Sigmoid colon (tissue), 6 donors: ENCODE measurements at regions not wholly inside any gene's neighbourhood (a gene's known extent, or its start where the extent isn't known, plus 50 kb on each side); places are given as distances from the start of the nearest gene placed in this dataset.

Experiments used
- DNase-seq: peaks from one replicate; pipeline ENCODE4 v3.0.0-alpha.2; 2019
- H3K27ac ChIP-seq, 4 donors: fragments of 200-600 bp; sonication (generic); one replicate each; pipeline ENCODE4 v1.5.1; 2016 to 2019; ENCODE audit warnings: mild to moderate bottlenecking in 1 of 4
- H3K27me3 ChIP-seq, 3 donors: fragments of 200-600 bp; sonication (generic); one replicate each; pipeline ENCODE4 v1.5.1; 2019; ENCODE audit warnings: mild to moderate bottlenecking in 1 of 3
- H3K36me3 ChIP-seq, 4 donors: fragments of 200-600 bp; sonication (generic); one replicate each; pipeline ENCODE4 v1.5.1; 2016 to 2019
- H3K4me1 ChIP-seq, 4 donors: fragments of 200-600 bp; sonication (generic); one replicate each; pipeline ENCODE4 v1.5.1; 2017 to 2019
- H3K4me3 ChIP-seq, 4 donors: fragments of 200-600 bp; sonication (generic); one replicate each; pipeline ENCODE4 v1.5.1; 2017 to 2019; ENCODE audit warnings: mild to moderate bottlenecking in 2 of 4, moderate library complexity in 1 of 4
- H3K9me3 ChIP-seq, 4 donors: fragments of 200-600 bp in 3 of 4; sonication (generic) in 3 of 4; one replicate each; pipeline versions ENCODE4 v1.5.1 to v1.6.1; 2013 to 2019
- EP300 ChIP-seq, 4 donors: sonication (generic); formaldehyde crosslinking; IDR thresholded peaks; one replicate each; pipeline ENCODE4 v1.6.1; 2017; ENCODE audit warnings: antibody characterized with exemption in 4 of 4
- POLR2A ChIP-seq, 2 donors: fragments of 450-650 bp; IDR thresholded peaks; one replicate each; pipeline ENCODE4 v1.6.1; 2016; ENCODE audit warnings: antibody characterized with exemption in 2 of 2, mild to moderate bottlenecking in 2 of 2, moderate library complexity in 2 of 2
- POLR2AphosphoS5 ChIP-seq, 4 donors: sonication (generic); formaldehyde crosslinking; IDR thresholded peaks; one replicate each; pipeline ENCODE4 v1.6.1; 2017; ENCODE audit warnings: antibody characterized with exemption in 4 of 4
- WGBS, 2 donors: extraction: QIAGEN DNeasy Blood & Tissue Kit; methylation state at CpG; one replicate each; pipeline ENCODE4 v1.1.7; 2013; 5-methylcytosine and 5-hydroxymethylcytosine counted together
- intact Hi-C: fragments of 100-400 bp; cut with DNase I; formaldehyde crosslinking; loops from one replicate; pipeline ENCODE4 v1.15.1; 2023
- TF ChIP-seq, protein P1 (sequence below), 4 experiments: fragments of 450-650 bp in 3 of 4; fragments of 200-600 bp in 1 of 4; IDR thresholded peaks; one replicate each; pipeline ENCODE4 v1.5.1; 2016 to 2019; ENCODE audit warnings: antibody characterized with exemption in 4 of 4, mild to moderate bottlenecking in 3 of 4, moderate library complexity in 2 of 4
- donor health status: healthy with polysubstance abuse.
- donor health status: healthy.

DNA sequence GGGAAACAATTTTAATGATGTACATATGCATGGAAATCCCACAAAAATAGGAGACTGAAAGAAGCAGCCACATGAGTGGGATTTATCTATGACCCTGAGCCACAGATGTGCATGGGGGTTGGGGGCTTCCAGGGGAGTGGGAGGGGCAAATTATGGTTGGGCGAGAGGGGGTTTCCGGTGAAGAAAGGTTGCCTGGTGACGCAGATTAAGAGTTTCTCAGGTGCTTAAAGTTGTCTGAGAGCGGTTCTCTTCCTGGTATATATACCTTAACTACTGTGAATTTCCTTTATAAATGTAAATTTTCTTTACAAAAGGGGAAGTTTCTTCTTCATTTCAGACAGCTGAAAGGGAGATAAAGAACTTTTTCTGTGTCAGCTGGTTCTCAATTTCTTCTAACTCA, 273.6 kb upstream of the PITRM1 start:
- TF ChIP-seq, protein P1, sequence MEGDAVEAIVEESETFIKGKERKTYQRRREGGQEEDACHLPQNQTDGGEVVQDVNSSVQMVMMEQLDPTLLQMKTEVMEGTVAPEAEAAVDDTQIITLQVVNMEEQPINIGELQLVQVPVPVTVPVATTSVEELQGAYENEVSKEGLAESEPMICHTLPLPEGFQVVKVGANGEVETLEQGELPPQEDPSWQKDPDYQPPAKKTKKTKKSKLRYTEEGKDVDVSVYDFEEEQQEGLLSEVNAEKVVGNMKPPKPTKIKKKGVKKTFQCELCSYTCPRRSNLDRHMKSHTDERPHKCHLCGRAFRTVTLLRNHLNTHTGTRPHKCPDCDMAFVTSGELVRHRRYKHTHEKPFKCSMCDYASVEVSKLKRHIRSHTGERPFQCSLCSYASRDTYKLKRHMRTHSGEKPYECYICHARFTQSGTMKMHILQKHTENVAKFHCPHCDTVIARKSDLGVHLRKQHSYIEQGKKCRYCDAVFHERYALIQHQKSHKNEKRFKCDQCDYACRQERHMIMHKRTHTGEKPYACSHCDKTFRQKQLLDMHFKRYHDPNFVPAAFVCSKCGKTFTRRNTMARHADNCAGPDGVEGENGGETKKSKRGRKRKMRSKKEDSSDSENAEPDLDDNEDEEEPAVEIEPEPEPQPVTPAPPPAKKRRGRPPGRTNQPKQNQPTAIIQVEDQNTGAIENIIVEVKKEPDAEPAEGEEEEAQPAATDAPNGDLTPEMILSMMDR (IDR thresholded peaks at IDR 0.05), result no peak
- WGBS, 2 donors, result 79 to 93% methylated on average over 4 of the region's 4 CpGs
- Histone ChIP-seq H3K27ac (no peak overlapping the region), H3K4me1 (peaks cover 0 to 2% (median 0%) of the 10 kb centered on the region in 4 donors), H3K9me3 (no peaks in the 10 kb centered on the region), H3K27me3 (no peaks in the 10 kb centered on the region), H3K36me3 (no peaks in the 10 kb centered on the region), H3K4me3 (no peak overlapping the region)
- intact Hi-C loops, result no loop called here
- no peak for DNase-seq

DNA sequence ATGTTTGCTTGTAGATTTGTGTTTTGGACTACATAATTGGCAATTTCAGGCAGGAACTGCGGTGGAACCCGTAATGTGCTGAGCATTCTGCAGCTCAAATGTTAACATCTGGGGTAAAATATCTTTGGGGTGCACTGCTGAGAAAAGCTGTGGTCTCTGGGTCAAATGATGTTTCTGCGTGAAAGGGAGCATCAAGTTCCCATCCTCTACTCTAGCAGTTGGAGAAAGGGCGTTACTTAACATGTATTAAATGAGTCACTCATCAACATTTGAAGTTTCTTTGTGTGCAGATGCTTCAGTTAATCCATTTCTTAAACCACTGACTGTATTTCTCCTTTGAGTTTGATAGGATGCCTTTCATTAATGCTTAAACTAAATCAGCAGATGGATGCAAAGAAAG, 273.1 kb upstream of the PITRM1 start:
- no peaks in the 10 kb centered on the region for H3K4me1 ChIP-seq
- H3K9me3 ChIP-seq, result no peaks in the 10 kb centered on the region
- DNase-seq, result no peak
- no peak overlapping the region for H3K4me3 ChIP-seq
- H3K36me3 ChIP-seq, result no peaks in the 10 kb centered on the region
- TF ChIP-seq POLR2AphosphoS5 (IDR thresholded peaks at IDR 0.05), result no peak
- TF ChIP-seq, protein P1 (IDR thresholded peaks at IDR 0.05), result no peak
- no peak for TF ChIP-seq EP300 (IDR thresholded peaks at IDR 0.05)
- no peak for TF ChIP-seq POLR2A (IDR thresholded peaks at IDR 0.05)
- WGBS, 2 donors, result 90 to 91% methylated on average over 4 of the region's 4 CpGs
- no peaks in the 10 kb centered on the region for H3K27me3 ChIP-seq
- H3K27ac ChIP-seq, result no peak overlapping the region
- intact Hi-C loops, result no loop called here

DNA sequence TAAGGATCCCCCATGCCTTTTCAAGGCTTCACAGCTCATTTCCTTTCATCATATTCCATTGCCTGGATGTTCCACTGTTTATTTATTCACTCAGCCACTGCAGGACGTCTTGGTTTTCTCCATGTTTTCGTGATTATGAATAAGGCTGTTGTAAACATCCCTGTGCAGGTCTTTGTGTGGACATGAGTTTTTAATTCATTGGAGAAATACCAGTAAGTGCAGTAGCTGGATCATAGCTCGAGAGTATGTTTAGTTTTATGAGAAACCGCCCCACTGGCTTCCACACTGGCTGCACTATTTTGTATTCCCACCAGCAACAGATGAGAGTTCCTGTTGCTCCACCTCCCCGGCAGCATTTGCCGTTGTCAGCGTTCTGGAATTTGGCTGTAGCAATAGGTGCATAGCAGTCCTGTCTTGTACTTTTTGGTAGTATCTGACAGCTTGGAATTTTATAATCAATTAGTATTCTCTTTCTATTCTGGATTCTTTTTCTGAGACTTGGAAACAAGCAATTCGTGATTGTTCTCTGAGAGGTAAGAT, 269.9 kb upstream of the PITRM1 start:
- Histone ChIP-seq H3K27me3 (no peaks in the 10 kb centered on the region), H3K27ac (no peak overlapping the region), H3K4me3 (no peak overlapping the region), H3K9me3 (peaks cover 0 to 3% (median 0%) of the 10 kb centered on the region in 4 donors), H3K36me3 (no peaks in the 10 kb centered on the region), H3K4me1 (peaks cover 0 to 3% (median under 1%) of the 10 kb centered on the region in 4 donors)
- no peak for DNase-seq
- TF ChIP-seq POLR2A (IDR thresholded peaks at IDR 0.05) (no peak), POLR2AphosphoS5 (IDR thresholded peaks at IDR 0.05) (no peak), EP300 (IDR thresholded peaks at IDR 0.05) (no peak)
- TF ChIP-seq, protein P1 (IDR thresholded peaks at IDR 0.05), result no peak
- 87 to 95% methylated on average over 8 of the region's 8 CpGs for WGBS, 2 donors
- intact Hi-C loops, result no loop called here

DNA sequence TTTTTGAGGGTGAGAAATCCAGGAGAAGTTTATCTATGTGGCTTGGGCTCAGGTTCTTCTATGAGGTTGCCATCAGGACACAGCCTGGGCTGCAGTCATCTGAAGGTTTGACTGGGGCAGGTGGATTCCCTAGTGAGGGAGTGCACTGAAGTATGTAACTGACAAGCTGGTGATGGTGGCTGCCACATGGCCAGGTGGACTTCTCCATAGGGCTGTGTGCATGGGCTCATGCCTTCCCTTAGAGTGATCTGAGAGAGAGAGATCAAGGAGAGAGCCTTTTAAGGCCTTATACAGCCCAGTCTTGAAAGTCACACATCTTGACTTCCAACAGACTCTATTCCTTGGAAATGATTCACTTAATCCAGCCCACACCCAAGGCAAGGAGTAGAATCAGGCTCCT, 266.6 kb upstream of the PITRM1 start:
- Histone ChIP-seq H3K9me3 (peaks cover 0 to 3% (median 0%) of the 10 kb centered on the region in 4 donors), H3K27me3 (no peaks in the 10 kb centered on the region), H3K27ac (no peak overlapping the region), H3K4me1 (peaks cover 0 to 21% (median 10%) of the 10 kb centered on the region in 4 donors), H3K4me3 (no peak overlapping the region), H3K36me3 (no peaks in the 10 kb centered on the region)
- intact Hi-C loops, result no loop called here
- TF ChIP-seq POLR2A (IDR thresholded peaks at IDR 0.05), result no peak
- no peak for TF ChIP-seq POLR2AphosphoS5 (IDR thresholded peaks at IDR 0.05)
- no peak for TF ChIP-seq EP300 (IDR thresholded peaks at IDR 0.05)
- TF ChIP-seq, protein P1 (IDR thresholded peaks at IDR 0.05), result no peak
- no peak for DNase-seq

DNA sequence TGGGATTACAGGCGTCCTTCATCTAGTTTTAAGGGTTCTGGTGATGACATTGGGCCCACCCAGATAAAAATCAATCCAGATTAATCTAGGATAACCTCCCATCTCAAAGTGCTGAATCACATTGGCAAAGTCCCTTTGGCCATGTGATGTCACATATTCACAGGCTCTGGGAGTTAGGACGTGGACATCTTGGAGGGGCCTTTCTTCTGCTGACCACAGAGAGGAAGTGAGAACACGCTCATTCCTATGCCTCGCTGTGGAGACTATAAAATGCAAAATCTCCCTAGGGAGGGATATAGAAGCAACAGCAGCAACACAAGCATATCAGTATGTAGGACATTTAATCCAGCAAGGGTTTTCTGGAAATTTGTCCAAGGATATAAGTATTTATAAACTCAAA, 266.0 kb upstream of the PITRM1 start:
- peaks cover 0 to 21% (median 10%) of the 10 kb centered on the region in 4 donors for H3K4me1 ChIP-seq
- H3K4me3 ChIP-seq, result no peak overlapping the region
- peaks cover 0 to 3% (median 0%) of the 10 kb centered on the region in 4 donors for H3K9me3 ChIP-seq
- no peak for DNase-seq
- H3K27me3 ChIP-seq, result no peaks in the 10 kb centered on the region
- H3K27ac ChIP-seq, result no peak overlapping the region
- intact Hi-C loops, result no loop called here
- 79 to 87% methylated on average over 4 of the region's 4 CpGs for WGBS, 2 donors
- no peaks in the 10 kb centered on the region for H3K36me3 ChIP-seq
- TF ChIP-seq POLR2A (IDR thresholded peaks at IDR 0.05) (no peak), POLR2AphosphoS5 (IDR thresholded peaks at IDR 0.05) (no peak), EP300 (IDR thresholded peaks at IDR 0.05) (no peak)
- TF ChIP-seq, protein P1 (IDR thresholded peaks at IDR 0.05), result no peak
